ENCODE measurements at regions not wholly inside any gene's neighbourhood (a gene's known extent, or its start where the extent isn't known, plus 50 kb on each side); places are given as distances from the start of the nearest gene placed in this dataset.

DNA sequence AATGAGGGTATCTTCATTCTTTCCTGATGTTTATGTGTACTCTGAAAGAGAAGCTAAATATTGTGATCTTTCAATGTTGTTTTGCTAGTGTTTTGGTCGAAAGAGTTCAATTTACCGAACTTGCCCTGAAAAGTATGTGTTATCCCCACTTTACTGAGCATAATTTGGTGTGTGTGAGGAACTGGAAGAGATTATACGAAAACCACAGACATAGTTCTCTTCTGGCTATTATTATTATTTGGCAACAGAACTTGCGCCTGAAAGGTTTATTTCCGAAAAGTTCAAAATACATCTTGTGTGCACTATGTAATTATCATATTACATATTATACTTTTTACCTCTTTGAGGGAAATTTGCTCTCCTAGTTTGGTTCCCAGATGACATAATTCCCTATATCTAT lies 232.5 kb upstream of the INTU start:
- TF ChIP-seq, protein P1, sequence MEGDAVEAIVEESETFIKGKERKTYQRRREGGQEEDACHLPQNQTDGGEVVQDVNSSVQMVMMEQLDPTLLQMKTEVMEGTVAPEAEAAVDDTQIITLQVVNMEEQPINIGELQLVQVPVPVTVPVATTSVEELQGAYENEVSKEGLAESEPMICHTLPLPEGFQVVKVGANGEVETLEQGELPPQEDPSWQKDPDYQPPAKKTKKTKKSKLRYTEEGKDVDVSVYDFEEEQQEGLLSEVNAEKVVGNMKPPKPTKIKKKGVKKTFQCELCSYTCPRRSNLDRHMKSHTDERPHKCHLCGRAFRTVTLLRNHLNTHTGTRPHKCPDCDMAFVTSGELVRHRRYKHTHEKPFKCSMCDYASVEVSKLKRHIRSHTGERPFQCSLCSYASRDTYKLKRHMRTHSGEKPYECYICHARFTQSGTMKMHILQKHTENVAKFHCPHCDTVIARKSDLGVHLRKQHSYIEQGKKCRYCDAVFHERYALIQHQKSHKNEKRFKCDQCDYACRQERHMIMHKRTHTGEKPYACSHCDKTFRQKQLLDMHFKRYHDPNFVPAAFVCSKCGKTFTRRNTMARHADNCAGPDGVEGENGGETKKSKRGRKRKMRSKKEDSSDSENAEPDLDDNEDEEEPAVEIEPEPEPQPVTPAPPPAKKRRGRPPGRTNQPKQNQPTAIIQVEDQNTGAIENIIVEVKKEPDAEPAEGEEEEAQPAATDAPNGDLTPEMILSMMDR (IDR thresholded peaks at IDR 0.05; ENCODE audit: insufficient read depth, low read depth, low read length) = no peak
- no peak for TF ChIP-seq EZH2 (IDR thresholded peaks at IDR 0.05; ENCODE audit: insufficient read depth, low read length)
